Thymus (tissue), 11 donors: ENCODE measurements at regions not wholly inside any gene's neighbourhood (a gene's known extent, or its start where the extent isn't known, plus 50 kb on each side); places are given as distances from the start of the nearest gene placed in this dataset.

Experiments used
- DNase-seq, 9 donors: peaks; one replicate each; pipeline ENCODE4 v3.0.0-alpha.2; 2013; ENCODE audit warnings: low spot score in 9 of 9, low read depth in 6 of 9, missing footprints in 1 of 9
- H3K27ac ChIP-seq, 2 donors: one replicate each; pipeline ENCODE4 v1.5.1; 2013; ENCODE audit warnings: control low read depth in 1 of 2, low read depth in 1 of 2, low read length in 1 of 2, mild to moderate bottlenecking in 1 of 2, moderate library complexity in 1 of 2
- H3K27me3 ChIP-seq, 2 donors: one replicate each; pipeline ENCODE4 v1.5.1; 2013; ENCODE audit warnings: low read length in 1 of 2; ENCODE audit not compliant: control insufficient read depth in 2 of 2, insufficient read depth in 1 of 2
- H3K36me3 ChIP-seq, 2 donors: one replicate each; pipeline ENCODE4 v1.5.1; 2013; ENCODE audit warnings: low read length in 1 of 2, mild to moderate bottlenecking in 1 of 2, moderate library complexity in 1 of 2; ENCODE audit not compliant: control insufficient read depth in 2 of 2, insufficient read depth in 2 of 2
- H3K4me1 ChIP-seq, 2 donors: one replicate each; pipeline ENCODE4 v1.5.1; 2013; ENCODE audit warnings: low read length in 2 of 2; ENCODE audit not compliant: control insufficient read depth in 2 of 2, insufficient read depth in 2 of 2
- H3K4me3 ChIP-seq, 2 donors: one replicate each; pipeline ENCODE4 v1.5.1; 2013; ENCODE audit warnings: low read length in 2 of 2, control low read depth in 1 of 2, mild to moderate bottlenecking in 1 of 2
- H3K9me3 ChIP-seq, 2 donors: one replicate each; pipeline ENCODE4 v1.5.1; 2013; ENCODE audit warnings: low read length in 1 of 2, mild to moderate bottlenecking in 1 of 2; ENCODE audit not compliant: control insufficient read depth in 2 of 2, insufficient read depth in 1 of 2
- WGBS: extraction: QIAGEN DNeasy Blood & Tissue Kit; methylation state at CpG from one replicate; pipeline ENCODE4 v1.1.7; 2013; 5-methylcytosine and 5-hydroxymethylcytosine counted together
- donor health status: healthy.

- no peak for DNase-seq
- H3K36me3 ChIP-seq, result no peaks in the 10 kb centered on the region
- peaks cover 0 to 3% of the 10 kb centered on the region in 2 donors for H3K4me1 ChIP-seq
- H3K9me3 ChIP-seq, result no peaks in the 10 kb centered on the region
- no peak overlapping the region for H3K4me3 ChIP-seq
- H3K27ac ChIP-seq, result no peak overlapping the region
- no peaks in the 10 kb centered on the region for H3K27me3 ChIP-seq
- WGBS, result 98% methylated on average over 3 of the region's 3 CpGs
Observed at GRCh38 chr20:40767615-40767924, 78.5 kb upstream of the MAFB start.

GRCh38 chr20:40768105-40768504 is 79.1 kb upstream of the MAFB start:
- no peak overlapping the region for H3K27ac ChIP-seq
- DNase-seq, result no peak
- no peaks in the 10 kb centered on the region for H3K9me3 ChIP-seq
- WGBS, result 98% methylated on average over 3 of the region's 3 CpGs
- no peak overlapping the region for H3K4me3 ChIP-seq
- H3K27me3 ChIP-seq, result no peaks in the 10 kb centered on the region
- no peaks in the 10 kb centered on the region for H3K36me3 ChIP-seq
- peaks cover 0 to 3% of the 10 kb centered on the region in 2 donors for H3K4me1 ChIP-seq

GRCh38 chr20:40769677-40770285 is 80.7 kb upstream of the MAFB start:
- WGBS, result 77% methylated on average over 2 of the region's 2 CpGs
- no peak overlapping the region for H3K4me3 ChIP-seq

GRCh38 chr20:40770564-40771307 is 81.7 kb upstream of the MAFB start:
- no peaks in the 10 kb centered on the region for H3K27me3 ChIP-seq
- DNase-seq, result no peak
- WGBS, result 56% methylated on average over 13 of the region's 13 CpGs

More at GRCh38 chr20:40769677-40770285, 80.7 kb upstream of the MAFB start:
- no peak for DNase-seq
- Histone ChIP-seq H3K27me3 (no peaks in the 10 kb centered on the region), H3K27ac (no peak overlapping the region), H3K9me3 (no peaks in the 10 kb centered on the region), H3K36me3 (no peaks in the 10 kb centered on the region), H3K4me1 (peaks cover 0 to 3% of the 10 kb centered on the region in 2 donors)

GRCh38 chr20:40771308-40771610 is 82.2 kb upstream of the MAFB start:
- Histone ChIP-seq H3K36me3 (no peaks in the 10 kb centered on the region), H3K4me3 (no peak overlapping the region), H3K9me3 (no peaks in the 10 kb centered on the region), H3K27me3 (no peaks in the 10 kb centered on the region), H3K27ac (no peak overlapping the region), H3K4me1 (no peaks in the 10 kb centered on the region)
- no peak for DNase-seq
- 61% methylated on average over 4 of the region's 4 CpGs for WGBS

More at GRCh38 chr20:40770564-40771307, 81.7 kb upstream of the MAFB start:
- Histone ChIP-seq H3K4me3 (no peak overlapping the region), H3K36me3 (no peaks in the 10 kb centered on the region), H3K9me3 (no peaks in the 10 kb centered on the region), H3K27ac (no peak overlapping the region), H3K4me1 (peaks cover 0 to 1% of the 10 kb centered on the region in 2 donors)

- no peaks in the 10 kb centered on the region for H3K27me3 ChIP-seq
- no peaks in the 10 kb centered on the region for H3K4me1 ChIP-seq
- DNase-seq, result no peak
- no peak overlapping the region for H3K27ac ChIP-seq
- no peak overlapping the region for H3K4me3 ChIP-seq
- WGBS, result 96% methylated on average over 7 of the region's 7 CpGs
- H3K36me3 ChIP-seq, result no peaks in the 10 kb centered on the region
- H3K9me3 ChIP-seq, result no peaks in the 10 kb centered on the region
Observed at GRCh38 chr20:40771848-40772511, 82.9 kb upstream of the MAFB start.

GRCh38 chr20:40773376-40773775 is 84.3 kb upstream of the MAFB start:
- Histone ChIP-seq H3K9me3 (no peaks in the 10 kb centered on the region), H3K27ac (no peak overlapping the region), H3K4me1 (no peaks in the 10 kb centered on the region), H3K4me3 (no peak overlapping the region), H3K27me3 (no peaks in the 10 kb centered on the region), H3K36me3 (no peaks in the 10 kb centered on the region)
- no peak for DNase-seq
- WGBS, result 95% methylated on average over 3 of the region's 3 CpGs

- Histone ChIP-seq H3K4me1 (no peaks in the 10 kb centered on the region), H3K4me3 (no peak overlapping the region), H3K36me3 (no peaks in the 10 kb centered on the region), H3K9me3 (no peaks in the 10 kb centered on the region), H3K27me3 (no peaks in the 10 kb centered on the region), H3K27ac (no peak overlapping the region)
- WGBS, result 33% methylated on average over 4 of the region's 4 CpGs
- DNase-seq, result no peak
Observed at GRCh38 chr20:40774252-40774651, 85.2 kb upstream of the MAFB start.

GRCh38 chr20:40775561-40776146 is 86.6 kb upstream of the MAFB start:
- 95% methylated on average over 2 of the region's 2 CpGs for WGBS
- H3K27me3 ChIP-seq, result no peaks in the 10 kb centered on the region
- no peaks in the 10 kb centered on the region for H3K9me3 ChIP-seq
- no peak for DNase-seq
- H3K36me3 ChIP-seq, result no peaks in the 10 kb centered on the region
- H3K4me1 ChIP-seq, result no peaks in the 10 kb centered on the region
- no peak overlapping the region for H3K4me3 ChIP-seq
- H3K27ac ChIP-seq, result no peak overlapping the region
